Nephron (organoid): ENCODE measurements at regions not wholly inside any gene's neighbourhood (a gene's known extent, or its start where the extent isn't known, plus 50 kb on each side); places are given as distances from the start of the nearest gene placed in this dataset.

Experiments used
- H3K27ac Mint-ChIP-seq, 3 experiments: 2 replicates each; pipeline ENCODE4 v1.8.0; 2020; ENCODE audit warnings: mixed read lengths in 3 of 3, mild to moderate bottlenecking in 2 of 3, moderate library complexity in 1 of 3
- H3K27me3 Mint-ChIP-seq: 2 replicates; pipeline ENCODE4 v1.8.0; 2021; ENCODE audit warnings: low read depth, mild to moderate bottlenecking, moderate library complexity, mixed read lengths
- H3K36me3 Mint-ChIP-seq: 2 replicates; pipeline ENCODE4 v1.8.0; 2020; ENCODE audit warnings: low read depth, mixed read lengths
- H3K4me1 Mint-ChIP-seq: 2 replicates; pipeline ENCODE4 v1.8.0; 2020; ENCODE audit warnings: mixed read lengths
- H3K4me3 Mint-ChIP-seq, 3 experiments: 2 replicates each; pipeline ENCODE4 v1.8.0; 2020; ENCODE audit warnings: mild to moderate bottlenecking in 3 of 3, mixed read lengths in 3 of 3, moderate library complexity in 2 of 3
- H3K9me3 Mint-ChIP-seq: 2 replicates; pipeline ENCODE4 v1.8.0; 2020; ENCODE audit warnings: mixed read lengths
- TF ChIP-seq, protein P1 (sequence below), 3 experiments: fragments of 200-600 bp; sonication (generic); IDR thresholded peaks; one replicate each; pipeline ENCODE4 v1.5.0; 2021; ENCODE audit warnings: antibody characterized with exemption in 3 of 3; ENCODE audit not compliant: unreplicated experiment in 3 of 3

DNA sequence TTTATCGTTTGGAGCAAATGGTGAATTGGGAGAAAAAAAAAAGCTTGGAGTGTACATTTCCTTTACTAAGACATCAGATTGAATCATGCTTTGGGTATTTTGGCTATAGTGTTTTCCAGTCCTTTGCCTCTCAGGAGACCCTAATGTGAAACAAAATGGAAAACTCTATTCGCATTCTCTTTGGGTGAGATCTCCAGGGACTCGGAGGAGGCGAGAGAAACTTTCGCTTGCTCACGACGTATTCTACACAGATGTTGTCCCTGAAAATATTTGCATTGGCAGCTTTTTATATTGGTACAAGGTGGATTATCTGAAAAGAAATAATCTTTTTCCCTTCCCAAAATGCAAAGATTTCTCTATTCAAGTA, 1240.1 kb upstream of the WWC1 start:
- Mint-ChIP-seq H3K9me3 (peaks cover 8% of the 10 kb centered on the region), H3K36me3 (no peaks in the 10 kb centered on the region), H3K27ac (no peak overlapping the region), H3K27me3 (no peaks in the 10 kb centered on the region), H3K4me1 (no peaks in the 10 kb centered on the region), H3K4me3 (no peak overlapping the region)
- TF ChIP-seq, protein P1, sequence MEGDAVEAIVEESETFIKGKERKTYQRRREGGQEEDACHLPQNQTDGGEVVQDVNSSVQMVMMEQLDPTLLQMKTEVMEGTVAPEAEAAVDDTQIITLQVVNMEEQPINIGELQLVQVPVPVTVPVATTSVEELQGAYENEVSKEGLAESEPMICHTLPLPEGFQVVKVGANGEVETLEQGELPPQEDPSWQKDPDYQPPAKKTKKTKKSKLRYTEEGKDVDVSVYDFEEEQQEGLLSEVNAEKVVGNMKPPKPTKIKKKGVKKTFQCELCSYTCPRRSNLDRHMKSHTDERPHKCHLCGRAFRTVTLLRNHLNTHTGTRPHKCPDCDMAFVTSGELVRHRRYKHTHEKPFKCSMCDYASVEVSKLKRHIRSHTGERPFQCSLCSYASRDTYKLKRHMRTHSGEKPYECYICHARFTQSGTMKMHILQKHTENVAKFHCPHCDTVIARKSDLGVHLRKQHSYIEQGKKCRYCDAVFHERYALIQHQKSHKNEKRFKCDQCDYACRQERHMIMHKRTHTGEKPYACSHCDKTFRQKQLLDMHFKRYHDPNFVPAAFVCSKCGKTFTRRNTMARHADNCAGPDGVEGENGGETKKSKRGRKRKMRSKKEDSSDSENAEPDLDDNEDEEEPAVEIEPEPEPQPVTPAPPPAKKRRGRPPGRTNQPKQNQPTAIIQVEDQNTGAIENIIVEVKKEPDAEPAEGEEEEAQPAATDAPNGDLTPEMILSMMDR (IDR thresholded peaks at IDR 0.05; ENCODE audit: unreplicated experiment in 3 of 3): no peak

DNA sequence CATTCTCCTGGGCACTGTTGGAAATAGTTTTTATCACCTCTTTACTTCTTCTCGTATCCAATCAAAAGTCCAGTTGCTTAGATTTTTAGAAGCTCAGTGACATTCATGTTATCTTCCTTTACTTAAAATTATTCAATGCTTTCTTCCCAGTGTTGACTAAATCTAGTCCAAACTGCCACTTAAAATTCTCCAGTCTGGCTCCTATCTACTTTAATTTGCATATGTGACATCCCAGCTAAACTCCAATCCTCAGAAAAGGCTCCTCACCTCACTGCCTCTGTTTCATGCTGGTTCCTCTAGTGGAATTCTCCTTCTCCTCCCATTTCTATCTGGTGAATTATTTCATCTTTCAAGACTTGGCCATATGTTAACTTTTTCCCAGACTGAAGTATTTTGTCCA, 1238.7 kb upstream of the WWC1 start:
- no peaks in the 10 kb centered on the region for H3K36me3 Mint-ChIP-seq
- no peak overlapping the region for H3K27ac Mint-ChIP-seq
- TF ChIP-seq, protein P1 (IDR thresholded peaks at IDR 0.05; ENCODE audit: unreplicated experiment in 3 of 3): no peak
- no peaks in the 10 kb centered on the region for H3K27me3 Mint-ChIP-seq
- H3K9me3 Mint-ChIP-seq: peaks cover 8% of the 10 kb centered on the region
- H3K4me1 Mint-ChIP-seq: peaks cover 8% of the 10 kb centered on the region
- H3K4me3 Mint-ChIP-seq: no peak overlapping the region

DNA sequence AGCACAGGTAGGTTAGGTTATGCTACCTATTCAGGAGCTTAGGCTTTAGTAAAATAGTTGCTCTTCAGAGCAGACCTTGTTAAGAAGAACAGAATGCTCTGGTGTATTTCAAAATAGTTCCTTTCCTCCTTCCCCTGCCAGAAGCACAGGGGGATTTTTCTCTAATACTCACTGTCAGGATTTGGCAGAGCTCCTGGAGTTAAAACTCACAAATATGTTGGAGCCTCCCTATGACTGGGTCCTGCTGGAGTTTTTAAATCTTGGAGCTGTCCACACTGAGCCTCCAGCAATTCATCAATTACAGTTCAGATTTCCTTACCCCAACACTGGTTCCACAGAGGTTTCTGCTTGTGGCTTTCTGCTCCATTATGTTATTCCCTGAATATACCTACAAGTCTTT, 1233.8 kb upstream of the WWC1 start:
- TF ChIP-seq, protein P1 (IDR thresholded peaks at IDR 0.05; ENCODE audit: unreplicated experiment in 3 of 3): no peak
- Mint-ChIP-seq H3K9me3 (peaks cover 8% of the 10 kb centered on the region), H3K36me3 (no peaks in the 10 kb centered on the region), H3K27ac (no peak overlapping the region), H3K4me3 (no peak overlapping the region), H3K4me1 (peaks cover 11% of the 10 kb centered on the region), H3K27me3 (peaks cover 3% of the 10 kb centered on the region)

DNA sequence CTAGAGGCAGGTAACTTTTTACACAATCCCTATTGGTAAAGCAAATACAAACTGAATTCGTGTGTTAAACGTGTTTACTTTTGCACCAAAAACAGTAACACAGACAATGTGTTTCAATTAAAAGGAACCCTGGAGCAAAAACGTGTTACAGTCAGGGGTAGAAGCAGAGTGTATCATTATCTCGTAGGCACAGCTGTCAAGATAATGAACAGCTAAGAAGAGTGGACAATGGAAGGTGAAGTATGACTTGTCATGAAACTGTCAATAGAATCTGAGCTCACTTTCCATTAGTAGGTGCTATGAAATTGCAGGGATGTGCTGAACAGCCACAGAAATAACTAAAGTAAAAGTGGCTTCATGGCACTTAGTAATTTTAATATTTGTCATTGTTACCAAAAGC, 1229.8 kb upstream of the WWC1 start:
- Mint-ChIP-seq H3K4me1 (peaks cover 11% of the 10 kb centered on the region), H3K27me3 (peaks cover 3% of the 10 kb centered on the region), H3K9me3 (no peaks in the 10 kb centered on the region), H3K27ac (no peak overlapping the region), H3K4me3 (no peak overlapping the region), H3K36me3 (no peaks in the 10 kb centered on the region)
- TF ChIP-seq, protein P1 (IDR thresholded peaks at IDR 0.05; ENCODE audit: unreplicated experiment in 3 of 3): no peak

DNA sequence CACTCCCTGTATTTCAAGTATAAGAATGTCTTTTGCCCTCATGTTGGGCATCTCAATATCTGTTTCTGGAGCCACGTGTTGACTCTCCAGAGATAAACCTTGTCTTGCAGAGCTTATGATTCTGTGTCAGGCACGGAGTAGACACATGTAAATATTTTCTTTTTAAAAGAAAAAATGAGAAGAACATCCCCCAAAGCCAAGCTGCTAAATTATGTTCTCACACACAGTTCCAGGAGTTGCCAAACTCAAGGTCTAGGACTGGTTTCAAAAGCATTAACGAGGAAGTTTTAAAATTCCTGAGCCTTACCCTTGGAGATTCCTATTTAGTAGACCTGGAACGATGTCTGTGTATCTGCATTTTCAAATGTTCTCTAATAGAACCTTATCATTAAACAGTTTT, 1228.3 kb upstream of the WWC1 start:
- H3K4me1 Mint-ChIP-seq: no peaks in the 10 kb centered on the region
- H3K27ac Mint-ChIP-seq: no peak overlapping the region
- no peak overlapping the region for H3K4me3 Mint-ChIP-seq
- H3K36me3 Mint-ChIP-seq: no peaks in the 10 kb centered on the region
- no peaks in the 10 kb centered on the region for H3K9me3 Mint-ChIP-seq
- TF ChIP-seq, protein P1 (IDR thresholded peaks at IDR 0.05; ENCODE audit: unreplicated experiment in 3 of 3): no peak
- H3K27me3 Mint-ChIP-seq: peaks cover 3% of the 10 kb centered on the region

DNA sequence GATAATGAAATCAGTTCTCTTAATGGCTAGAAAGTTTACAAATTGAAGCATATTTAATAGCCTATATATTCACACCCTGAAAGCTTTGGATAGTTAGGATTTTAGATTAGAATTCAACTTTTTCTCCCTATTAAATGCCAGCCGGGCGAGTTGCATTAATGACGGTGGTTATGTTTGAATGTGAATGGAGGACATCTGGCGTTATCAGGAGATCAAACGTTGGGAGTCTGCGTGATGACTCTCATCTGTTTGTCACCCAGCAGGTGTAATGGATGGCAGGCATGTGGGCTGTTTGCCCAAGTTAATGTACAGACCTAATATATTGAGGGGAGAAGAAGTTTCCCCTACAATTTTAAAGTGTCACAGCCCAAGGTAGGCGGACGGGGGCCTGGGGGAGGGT, 1227.7 kb upstream of the WWC1 start:
- H3K27me3 Mint-ChIP-seq: peaks cover 3% of the 10 kb centered on the region
- no peak overlapping the region for H3K4me3 Mint-ChIP-seq
- H3K4me1 Mint-ChIP-seq: no peaks in the 10 kb centered on the region
- TF ChIP-seq, protein P1 (IDR thresholded peaks at IDR 0.05; ENCODE audit: unreplicated experiment in 3 of 3): no peak
- H3K36me3 Mint-ChIP-seq: no peaks in the 10 kb centered on the region
- H3K9me3 Mint-ChIP-seq: no peaks in the 10 kb centered on the region
- no peak overlapping the region for H3K27ac Mint-ChIP-seq
